Body of pancreas (tissue), 4 donors: ENCODE measurements at regions not wholly inside any gene's neighbourhood (a gene's known extent, or its start where the extent isn't known, plus 50 kb on each side); places are given as distances from the start of the nearest gene placed in this dataset.
A peak's percentile ranks its signal among the peaks of the same experiment; 100 is the strongest.

ENCODE experiments used
- ATAC-seq: fragments of 150-250 bp; one replicate; pipeline ENCODE4 v1.9.1; 2016
- DNase-seq, 4 donors: peaks; one replicate each; pipeline ENCODE4 v3.0.0-alpha.2; 2019
- H3K27ac ChIP-seq, 4 donors: fragments of 200-600 bp; sonication (generic); 1 replicate in 3 of 4; 2 replicates in 1 of 4; pipeline versions ENCODE4 v1.5.1 to v1.6.1; 2016 to 2019; ENCODE audit warnings: mild to moderate bottlenecking in 1 of 4, mixed read lengths in 1 of 4, moderate library complexity in 1 of 4
- H3K27me3 ChIP-seq, 2 donors: fragments of 200-600 bp; sonication (generic); one replicate each; pipeline ENCODE4 v1.6.0; 2016; ENCODE audit warnings: mild to moderate bottlenecking in 1 of 2
- H3K36me3 ChIP-seq, 2 donors: fragments of 200-600 bp; sonication (generic); replicated peaks in 1 of 2; 2 replicates each; pipeline ENCODE4 v1.5.1; 2016; ENCODE audit warnings: low read depth in 2 of 2; ENCODE audit not compliant: insufficient read depth in 1 of 2
- H3K4me1 ChIP-seq: fragments of 200-600 bp; sonication (generic); one replicate; pipeline ENCODE4 v1.6.0; 2016
- H3K4me3 ChIP-seq, 2 donors: fragments of 200-600 bp; sonication (generic); 1 replicate in 1 of 2; 2 replicates in 1 of 2; pipeline ENCODE4 v1.5.1; 2016 to 2019
- H3K9me3 ChIP-seq, 3 donors: fragments of 200-600 bp; sonication (generic); 1 replicate in 2 of 3; 2 replicates in 1 of 3; pipeline ENCODE4 v1.5.1; 2016
- CTCF ChIP-seq, 7 experiments: fragments of 450-650 bp in 4 of 7; fragments of 200-600 bp in 3 of 7; sonication (generic) in 3 of 7; IDR thresholded peaks; one replicate each; pipeline ENCODE4 v1.5.1; 2016 to 2019; ENCODE audit warnings: antibody characterized with exemption in 7 of 7
- POLR2A ChIP-seq, 3 donors: fragments of 450-650 bp; IDR thresholded peaks; one replicate each; pipeline ENCODE4 v1.6.1; 2016; ENCODE audit warnings: antibody characterized with exemption in 3 of 3, mild to moderate bottlenecking in 2 of 3
- WGBS, 2 donors: methylation state at CpG; one replicate each; pipeline ENCODE4 v1.1.5; 2017; 5-methylcytosine and 5-hydroxymethylcytosine counted together
- intact Hi-C: fragments of 100-400 bp; cut with DNase I; formaldehyde crosslinking; loops from one replicate; pipeline ENCODE4 v1.15.1; 2023

- intact Hi-C loops: no loop called here
- no peaks in the 10 kb centered on the region for H3K36me3 ChIP-seq
- no peaks in the 10 kb centered on the region for H3K27me3 ChIP-seq
- peak; percentile 57 for ATAC-seq
- peaks cover 53% of the 10 kb centered on the region for H3K4me1 ChIP-seq
- no peaks in the 10 kb centered on the region for H3K9me3 ChIP-seq
- TF ChIP-seq POLR2A (IDR thresholded peaks at IDR 0.05) (peak in 2 of 3 donors; percentile 40 to 57), CTCF (IDR thresholded peaks at IDR 0.05) (no peak)
- 28 to 57% methylated on average over 18 of the region's 18 CpGs for WGBS, 2 donors
- peak in 3 of 4 donors; percentile 51 to 69 (median 62) for DNase-seq
- H3K27ac ChIP-seq: peak overlapping the region; percentile 26 to 79 (median 66)
- H3K4me3 ChIP-seq: no peak overlapping the region
Observed at GRCh38 chr7:130912862-130913638, 179.0 kb upstream of the KLF14 start.

- 39 to 55% methylated on average over 12 of the region's 12 CpGs for whole genome bisulfite sequencing, 2 donors
- ATAC-seq: no peak
- Histone ChIP-seq H3K4me1 (peaks cover 62% of the 10 kb centered on the region), H3K27me3 (no peaks in the 10 kb centered on the region), H3K36me3 (no peaks in the 10 kb centered on the region), H3K4me3 (no peak overlapping the region), H3K27ac (peak overlapping the region in 3 of 4 donors; percentile 26 to 79 (median 70)), H3K9me3 (no peaks in the 10 kb centered on the region)
- intact Hi-C loops: no loop called here
- no peak for DNase-seq
- no peak for TF ChIP-seq POLR2A (IDR thresholded peaks at IDR 0.05)
- TF ChIP-seq CTCF (IDR thresholded peaks at IDR 0.05): no peak
Observed at GRCh38 chr7:130913639-130914553, 179.9 kb upstream of the KLF14 start.

- Histone ChIP-seq H3K27me3 (no peaks in the 10 kb centered on the region), H3K27ac (peak overlapping the region in 2 of 4 donors; percentile 70 to 79), H3K4me3 (no peak overlapping the region), H3K9me3 (no peaks in the 10 kb centered on the region), H3K4me1 (peaks cover 66% of the 10 kb centered on the region), H3K36me3 (no peaks in the 10 kb centered on the region)
- WGBS, 2 donors: 87 to 93% methylated on average over 10 of the region's 10 CpGs
- DNase-seq: no peak
- TF ChIP-seq CTCF (IDR thresholded peaks at IDR 0.05): no peak
- intact Hi-C loops: no loop called here
- ATAC-seq: no peak
Observed at GRCh38 chr7:130914554-130915294, 180.7 kb upstream of the KLF14 start.

GRCh38 chr7:130917669-130918128 is 183.7 kb upstream of the KLF14 start:
- no peak for TF ChIP-seq POLR2A (IDR thresholded peaks at IDR 0.05)
- no peak for TF ChIP-seq CTCF (IDR thresholded peaks at IDR 0.05)
- intact Hi-C loops: no loop called here
- DNase-seq: no peak
- Histone ChIP-seq H3K36me3 (no peaks in the 10 kb centered on the region), H3K4me3 (no peak overlapping the region), H3K4me1 (peaks cover 77% of the 10 kb centered on the region), H3K27me3 (no peaks in the 10 kb centered on the region), H3K27ac (peak overlapping the region in 3 of 4 donors; percentile 17 to 36 (median 25)), H3K9me3 (no peaks in the 10 kb centered on the region)
- ATAC-seq: no peak
- WGBS, 2 donors: 65 to 79% methylated on average over 5 of the region's 5 CpGs
